Dermis blood vessel endothelial cell (primary cell): ENCODE measurements at regions not wholly inside any gene's neighbourhood (a gene's known extent, or its start where the extent isn't known, plus 50 kb on each side); places are given as distances from the start of the nearest gene placed in this dataset.
"Not testable (repeated sequence)": the region's sequence is repeated elsewhere in the genome, so short reads cannot be mapped to it uniquely, and the experiment has no call there.

Experiments
- DNase-seq: peaks from one replicate; pipeline ENCODE4 v3.0.0; 2010

GRCh38 chr3:59401924-59402323, 352.1 kb upstream of the CFAP20DC start:
- DNase-seq: no peak

DNA sequence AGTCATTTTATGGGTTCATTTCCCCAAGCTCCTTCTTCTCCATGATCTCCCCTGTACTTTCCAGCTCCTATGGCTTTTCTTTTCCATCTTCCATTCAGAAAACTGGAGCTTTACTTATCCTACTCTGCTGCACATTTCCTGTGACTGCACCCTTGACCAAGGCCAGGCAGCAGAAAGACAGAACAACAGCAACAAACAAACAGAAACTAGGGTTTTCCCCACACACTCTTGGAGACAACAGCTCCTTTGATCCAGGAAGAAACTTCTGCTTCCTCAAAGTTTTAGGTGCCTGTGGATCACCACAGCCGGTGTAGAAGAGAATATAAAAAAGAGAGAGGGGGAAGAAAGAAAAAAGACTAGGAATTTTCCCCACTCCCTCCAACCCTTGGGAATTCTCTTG, 342.3 kb upstream of the CFAP20DC start:
- no peak for DNase-seq

- no peak for DNase-seq
These were observed 341.3 kb upstream of the CFAP20DC start for GRCh38 chr3:59391131-59391530.

GRCh38 chr3:59388555-59389270, 338.9 kb upstream of the CFAP20DC start:
- no peak for DNase-seq

DNA sequence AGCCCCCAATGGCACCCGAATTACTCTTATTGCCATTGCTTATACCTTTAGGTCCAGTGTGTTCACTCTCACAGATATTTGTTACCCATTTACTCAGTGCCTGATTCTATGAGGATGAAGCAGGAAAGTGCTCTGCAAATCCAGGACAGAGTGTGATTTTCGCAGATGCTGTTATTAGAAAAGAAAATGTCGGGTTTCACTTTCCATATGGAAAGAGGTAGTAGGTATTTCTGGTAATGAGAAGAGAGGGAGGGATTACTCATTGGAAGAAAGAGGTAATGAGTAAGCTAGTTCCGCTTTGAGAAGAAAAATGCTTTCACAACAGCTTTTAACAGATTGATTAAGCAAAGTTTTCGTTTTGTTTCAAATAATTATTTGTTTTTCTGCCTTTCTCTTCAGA, 336.3 kb upstream of the CFAP20DC start:
- no peak for DNase-seq

DNA sequence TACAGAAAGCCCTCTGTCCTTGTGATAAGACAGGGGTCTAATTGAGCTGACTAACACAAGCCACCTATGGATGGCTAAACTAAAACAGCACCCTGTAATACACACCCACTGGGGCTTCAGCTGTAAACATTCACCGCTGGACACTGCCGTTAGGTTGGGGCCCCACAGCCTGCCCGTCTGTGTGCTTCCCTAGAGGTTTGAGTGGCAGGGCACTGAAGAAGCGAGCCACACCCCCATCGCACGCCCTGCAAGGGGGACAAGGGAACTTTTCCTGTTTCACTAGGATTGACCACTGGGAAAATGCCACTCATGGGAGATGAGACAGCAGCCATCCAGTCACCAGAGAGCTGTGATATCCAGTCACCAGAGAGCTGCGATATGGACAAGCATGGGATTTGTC, 335.7 kb upstream of the CFAP20DC start:
- DNase-seq: no peak

DNA sequence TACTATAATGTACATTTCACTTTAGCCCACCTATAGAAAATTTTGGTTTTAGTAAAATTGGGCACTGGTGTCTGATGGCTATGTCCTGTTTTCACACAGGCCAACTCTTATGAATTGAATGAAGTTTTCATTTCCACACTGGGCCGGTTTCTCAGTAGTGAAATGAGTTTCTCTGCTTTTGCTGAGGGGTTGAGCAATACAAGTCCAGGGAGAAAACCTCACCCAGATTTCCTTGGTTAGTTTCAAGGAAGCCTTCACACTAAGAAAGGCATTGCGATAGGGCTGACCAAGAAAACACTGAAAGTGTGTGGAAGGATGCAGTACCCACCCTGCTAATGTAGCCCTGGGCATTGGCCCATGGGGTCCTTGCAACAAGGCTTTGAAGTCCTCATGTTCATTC, 331.5 kb upstream of the CFAP20DC start:
- no peak for DNase-seq

DNA sequence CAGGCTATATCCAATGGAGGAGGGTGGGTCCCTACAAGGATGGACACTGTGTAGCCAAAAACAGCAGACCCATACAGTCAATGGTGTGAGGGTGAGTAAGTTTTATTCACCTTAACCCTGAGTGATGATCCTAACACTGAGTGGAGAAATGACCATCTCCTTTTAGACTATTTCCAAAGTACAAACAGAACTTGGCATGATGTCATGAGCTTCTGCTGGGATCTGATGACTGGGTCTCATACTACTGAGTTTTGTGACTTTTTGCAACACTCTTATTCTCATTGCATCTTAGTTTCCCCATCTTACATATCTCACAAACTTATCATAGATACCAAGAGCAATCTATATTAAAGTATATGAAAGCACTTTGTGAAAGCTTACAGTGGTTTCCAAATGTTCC, 330.3 kb upstream of the CFAP20DC start:
- no peak for DNase-seq

DNA sequence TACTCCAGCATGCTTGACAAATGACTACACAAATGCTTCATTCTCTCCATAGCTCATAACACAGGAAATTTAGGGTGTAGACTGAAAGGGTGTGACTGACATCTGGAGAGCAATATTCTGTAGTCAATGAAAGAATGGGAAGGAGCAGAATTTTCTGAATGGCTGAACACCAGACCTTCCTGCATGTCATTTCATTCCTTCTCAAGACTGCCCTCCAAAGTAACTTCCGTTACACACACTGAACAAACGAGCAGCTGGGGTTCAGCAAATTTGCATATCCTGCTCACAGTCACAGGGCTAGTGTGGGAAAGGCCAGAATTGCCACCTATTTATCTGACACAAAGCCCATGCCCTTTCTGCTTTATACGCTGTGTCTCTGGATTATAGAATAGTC, 325.0 kb upstream of the CFAP20DC start:
- no peak for DNase-seq

- no peak for DNase-seq
These were observed 324.4 kb upstream of the CFAP20DC start for GRCh38 chr3:59374091-59374817.

DNA sequence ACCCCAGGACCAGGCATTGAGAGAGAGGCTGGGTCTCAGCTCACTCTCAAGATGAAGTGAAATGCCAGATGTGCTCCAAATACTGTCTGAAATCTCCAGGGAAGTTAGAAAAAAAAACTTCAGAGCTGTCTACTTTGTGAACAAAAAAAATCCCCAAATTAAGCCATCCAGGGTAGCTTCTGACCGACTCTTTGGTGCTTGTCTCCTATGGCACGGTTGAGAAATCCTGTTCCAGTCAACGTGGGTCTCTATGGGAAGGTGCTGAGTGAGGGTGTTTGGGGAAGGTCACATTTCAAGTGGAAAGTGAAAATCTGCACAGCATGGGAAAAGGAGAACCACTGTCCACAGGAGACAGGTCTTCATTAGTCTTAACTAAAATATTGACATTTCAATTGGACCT, 322.5 kb upstream of the CFAP20DC start:
- DNase-seq: no peak

DNA sequence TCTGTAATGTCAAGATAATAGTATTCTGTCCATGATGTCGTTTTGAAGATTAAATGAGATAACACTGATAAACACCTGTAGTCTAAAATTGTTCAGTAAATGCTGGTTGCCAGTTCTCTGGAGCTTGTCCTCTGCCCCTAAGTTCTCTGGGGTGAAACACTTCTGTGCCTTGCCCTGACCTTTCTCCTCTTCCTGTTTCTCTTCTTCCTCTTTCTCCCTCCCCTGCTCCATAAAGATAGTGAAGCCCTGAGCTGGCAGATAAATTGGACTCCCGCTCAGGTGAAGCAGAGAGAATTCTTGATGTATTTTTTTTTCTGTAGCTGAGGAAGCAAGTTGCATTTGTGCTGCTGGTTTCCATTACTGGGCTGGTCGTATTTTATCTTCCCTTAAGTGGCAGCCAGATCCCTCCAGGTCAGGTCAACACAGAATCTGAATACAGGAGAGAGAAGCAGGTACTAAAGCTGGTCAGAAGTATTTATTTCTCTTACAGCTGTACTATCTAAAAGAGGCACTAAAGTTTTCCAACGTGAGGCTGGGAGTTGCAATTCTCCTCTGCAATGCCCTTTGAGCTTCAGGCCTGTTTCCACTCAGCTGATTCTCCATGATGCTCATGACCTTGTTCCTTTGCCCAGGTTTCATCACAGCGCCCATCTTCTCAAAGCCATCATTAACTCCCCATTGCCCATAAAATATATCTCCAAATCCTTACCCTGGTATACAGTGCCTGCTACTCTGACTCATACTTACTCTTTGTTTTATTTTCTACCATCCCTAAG, 319.3 kb upstream of the CFAP20DC start:
- DNase-seq: no peak

DNA sequence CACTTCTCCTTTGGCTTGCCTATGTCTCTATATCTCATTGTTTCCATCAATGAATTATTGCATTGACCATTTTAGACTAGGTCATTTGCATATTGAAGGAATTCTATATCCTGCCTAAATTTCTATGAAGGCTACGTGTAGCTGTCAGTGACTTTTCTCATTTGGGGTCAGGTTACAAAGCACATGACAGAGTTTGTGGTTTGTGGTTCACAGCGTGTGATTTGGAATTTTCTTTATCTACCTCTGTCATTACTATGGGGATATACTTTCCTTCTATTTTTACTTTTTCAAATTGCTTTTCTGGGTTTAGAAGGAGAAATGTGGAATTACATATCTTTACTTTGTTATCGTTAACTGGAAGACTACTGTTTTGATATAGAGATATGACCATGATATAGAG, 317.3 kb upstream of the CFAP20DC start:
- no peak for DNase-seq

DNA sequence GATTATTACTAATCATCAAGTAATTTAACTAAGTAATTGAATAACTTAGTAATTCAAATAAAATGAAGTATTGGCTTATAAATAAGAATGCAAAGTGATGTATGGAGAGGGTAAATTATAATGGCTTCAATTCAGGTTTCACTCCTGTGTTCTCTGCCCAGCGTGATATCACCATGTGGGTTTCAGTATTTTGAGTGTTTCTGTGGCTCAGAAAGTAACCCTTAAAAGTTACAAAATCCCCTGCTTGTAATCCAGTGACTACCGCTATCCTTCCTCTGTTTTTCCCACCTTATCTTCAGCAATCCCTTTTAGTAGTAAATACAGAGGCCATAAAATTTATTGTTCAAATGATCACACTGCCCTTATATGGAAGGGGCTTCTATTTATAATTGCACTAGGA, 316.4 kb upstream of the CFAP20DC start:
- DNase-seq: no peak

DNA sequence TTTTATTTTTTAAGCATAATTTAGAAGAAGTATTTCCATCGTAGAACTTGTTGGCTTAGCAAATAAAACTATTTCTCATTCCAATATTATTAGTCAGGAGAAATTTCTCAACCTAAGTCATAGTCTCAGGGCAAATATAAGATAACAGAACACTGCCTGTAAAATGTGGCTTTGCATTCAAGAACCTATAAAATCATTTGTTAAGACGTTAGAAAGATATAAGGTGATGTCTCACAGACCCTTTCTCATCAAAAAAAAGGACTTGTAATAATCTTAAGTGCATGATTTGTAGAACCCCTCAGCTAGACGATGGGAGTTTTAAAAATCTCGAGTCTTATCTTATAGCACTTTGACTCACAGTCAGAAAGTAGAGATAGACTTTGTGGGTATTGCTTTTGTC, 314.7 kb upstream of the CFAP20DC start:
- DNase-seq: no peak

DNA sequence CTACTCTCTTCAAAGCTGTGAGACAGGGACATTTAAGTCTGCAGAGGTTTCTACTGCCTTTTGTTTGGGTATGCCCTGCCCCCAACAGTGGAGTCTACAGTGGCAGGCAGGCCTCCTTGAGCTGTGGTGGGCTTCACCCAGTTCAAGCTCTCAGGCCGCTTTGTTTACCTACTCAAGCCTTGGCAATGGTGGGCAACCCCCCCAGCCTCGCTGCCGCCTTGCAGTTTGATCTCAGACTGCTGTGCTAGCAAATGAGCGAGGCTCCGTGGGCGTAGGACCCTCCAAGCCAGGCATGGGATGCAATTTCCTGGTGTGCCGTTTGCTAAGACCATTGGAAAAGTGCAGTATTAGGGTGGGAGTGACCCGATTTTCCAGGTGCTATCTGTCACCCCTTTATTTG, 310.5 kb upstream of the CFAP20DC start:
- not testable (repeated sequence) for DNase-seq

- no peak for DNase-seq
These were observed 291.6 kb upstream of the CFAP20DC start for GRCh38 chr3:59341459-59341858.

GRCh38 chr3:59339818-59340217, 290.0 kb upstream of the CFAP20DC start:
- DNase-seq: no peak

GRCh38 chr3:59338934-59339333, 289.1 kb upstream of the CFAP20DC start:
- DNase-seq: no peak

- no peak for DNase-seq
These were observed 285.5 kb upstream of the CFAP20DC start for GRCh38 chr3:59335338-59335737.

DNA sequence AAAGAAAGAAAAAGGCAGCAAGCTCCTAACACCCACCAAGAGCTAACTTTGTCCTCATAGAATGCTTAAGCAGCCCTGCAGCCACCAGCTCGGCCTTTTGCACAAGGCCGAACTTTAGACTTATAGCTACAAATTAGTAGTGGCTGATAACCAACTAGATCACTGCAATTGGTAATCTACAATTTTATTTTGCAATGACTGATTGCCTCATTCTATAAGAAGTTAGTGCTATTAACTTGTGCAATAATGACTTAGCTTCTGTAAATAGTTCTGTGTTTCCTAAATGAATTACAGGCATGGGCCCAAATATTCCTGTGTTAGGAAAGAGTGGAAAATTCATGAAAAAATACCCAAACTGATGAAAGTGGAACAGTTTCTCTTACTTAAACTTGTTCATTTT, 284.8 kb upstream of the CFAP20DC start:
- no peak for DNase-seq

- no peak for DNase-seq
These were observed 277.6 kb upstream of the CFAP20DC start for GRCh38 chr3:59327376-59327808.

DNA sequence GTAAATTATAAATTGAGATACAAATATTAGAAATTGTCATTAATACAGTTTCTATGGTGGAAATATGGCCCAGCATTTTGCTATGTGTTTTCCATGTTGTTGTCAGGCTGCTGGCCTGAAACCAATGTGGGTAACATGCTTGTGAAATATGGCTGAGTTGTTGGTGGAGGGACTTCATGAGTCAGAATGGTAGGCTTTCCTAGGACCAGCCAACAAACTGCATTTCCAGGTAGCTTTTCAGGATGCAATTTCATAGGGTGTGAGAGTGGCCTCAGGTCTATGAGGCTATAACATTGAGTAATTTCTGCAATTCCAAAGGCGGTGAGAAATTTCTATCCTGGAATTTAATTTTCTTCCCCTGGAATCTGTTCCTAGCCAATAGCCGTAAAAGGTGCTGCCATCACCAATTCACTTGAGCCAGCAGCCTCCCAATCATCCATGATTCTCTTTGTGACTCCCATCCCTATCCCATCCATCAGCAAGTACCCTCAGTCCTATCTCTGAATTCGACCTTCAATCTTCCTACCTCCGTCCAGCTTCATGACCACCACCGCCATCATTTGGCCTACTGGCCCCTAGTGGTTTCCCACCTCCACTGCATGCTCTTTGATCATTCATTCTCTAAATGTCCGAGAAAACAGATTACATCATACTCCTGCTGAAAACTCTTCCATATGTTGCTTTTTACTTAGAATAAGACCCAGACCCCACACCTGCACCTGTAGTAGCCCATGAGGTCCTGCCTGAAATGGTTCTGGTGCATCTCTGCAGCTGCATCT, 276.6 kb upstream of the CFAP20DC start:
- DNase-seq: no peak
